Fibroblast of villous mesenchyme (primary cell): ENCODE measurements at regions not wholly inside any gene's neighbourhood (a gene's known extent, or its start where the extent isn't known, plus 50 kb on each side); places are given as distances from the start of the nearest gene placed in this dataset.
"Not testable (repeated sequence)": the region's sequence is repeated elsewhere in the genome, so short reads cannot be mapped to it uniquely, and the experiment has no call there.

Experiments
- DNase-seq: peaks from one replicate; pipeline ENCODE4 v3.0.0-alpha.2; 2010; ENCODE audit warnings: low read depth
- H3K4me3 ChIP-seq: 2 replicates; pipeline ENCODE4 v1.5.1; 2011; ENCODE audit warnings: low read depth, mild to moderate bottlenecking, low read length
- CTCF ChIP-seq: IDR thresholded peaks from 2 replicates; pipeline ENCODE4 v1.5.1; 2012; ENCODE audit warnings: low read depth, mild to moderate bottlenecking, low read length; ENCODE audit not compliant: insufficient read depth

DNA sequence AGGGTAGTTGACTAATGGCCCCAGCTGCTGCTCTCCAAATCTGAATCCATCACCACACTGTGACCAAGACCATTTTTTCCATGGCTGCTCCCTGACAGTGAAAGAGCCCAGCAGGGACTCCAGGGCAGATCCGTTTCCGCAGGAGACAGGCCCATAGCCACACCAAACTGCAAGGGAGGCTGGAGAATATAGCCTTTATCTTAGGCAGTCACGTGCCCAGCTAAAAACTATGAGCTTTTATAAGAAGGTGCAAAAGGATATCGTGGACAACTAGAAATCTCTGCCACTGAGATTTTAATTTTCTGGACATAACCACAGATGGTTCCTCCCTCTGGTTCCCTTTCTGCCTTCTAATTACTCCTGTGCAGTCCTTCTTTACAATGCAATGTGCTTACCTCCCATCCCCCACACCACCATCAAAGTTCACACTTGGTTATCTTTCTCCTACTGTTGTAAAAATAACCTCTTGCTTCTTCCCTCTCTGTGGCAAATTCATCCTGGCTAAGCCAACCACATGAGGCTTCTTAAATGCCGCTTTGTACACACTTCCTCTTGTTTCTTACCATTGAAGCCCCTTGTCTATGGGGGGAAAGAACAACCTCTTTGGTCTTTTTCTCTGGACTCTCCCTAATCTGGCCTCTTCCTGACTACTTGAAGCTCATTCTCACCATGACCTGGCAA lies 233.7 kb downstream of the SHQ1 start:
- H3K4me3 ChIP-seq, result no peak overlapping the region
- no peak for TF ChIP-seq CTCF
- no peak for DNase-seq

DNA sequence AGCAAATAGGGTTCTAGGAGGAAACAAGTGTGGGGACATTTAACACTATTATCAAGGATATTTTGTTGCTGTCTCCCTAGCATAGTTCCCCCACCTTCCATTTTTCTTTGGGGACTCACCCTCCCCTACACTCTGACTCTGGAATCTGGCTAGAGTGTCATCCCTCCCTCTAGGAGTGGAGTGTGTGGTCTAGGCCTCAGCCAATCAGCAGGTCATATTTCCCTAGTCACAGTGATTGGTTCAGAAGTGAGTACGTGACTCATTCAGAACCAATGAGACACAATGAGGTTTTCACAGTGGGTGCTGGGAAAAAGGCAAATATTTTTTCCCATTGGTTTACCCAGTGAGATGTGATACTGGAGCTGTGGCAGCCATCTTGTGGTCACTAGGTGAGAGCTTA lies 234.4 kb downstream of the SHQ1 start:
- no peak overlapping the region for H3K4me3 ChIP-seq
- no peak for TF ChIP-seq CTCF
- no peak for DNase-seq

DNA sequence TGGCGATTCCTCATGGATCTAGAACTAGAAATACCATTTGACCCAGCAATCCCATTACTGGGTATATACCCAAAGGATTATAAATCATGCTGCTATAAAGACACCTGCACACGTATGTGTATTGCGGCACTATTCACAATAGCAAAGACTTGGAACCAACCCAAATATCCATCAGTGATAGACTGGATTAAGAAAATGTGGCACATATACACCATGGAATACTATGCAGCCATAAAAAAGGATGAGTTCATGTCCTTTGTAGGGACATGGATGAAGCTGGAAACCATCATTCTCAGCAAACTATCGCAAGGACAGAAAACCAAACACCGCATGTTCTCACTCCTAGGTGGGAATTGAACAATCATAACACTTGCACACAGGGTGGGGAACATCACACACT lies 239.1 kb downstream of the SHQ1 start:
- not testable (repeated sequence) for H3K4me3 ChIP-seq, DNase-seq

DNA sequence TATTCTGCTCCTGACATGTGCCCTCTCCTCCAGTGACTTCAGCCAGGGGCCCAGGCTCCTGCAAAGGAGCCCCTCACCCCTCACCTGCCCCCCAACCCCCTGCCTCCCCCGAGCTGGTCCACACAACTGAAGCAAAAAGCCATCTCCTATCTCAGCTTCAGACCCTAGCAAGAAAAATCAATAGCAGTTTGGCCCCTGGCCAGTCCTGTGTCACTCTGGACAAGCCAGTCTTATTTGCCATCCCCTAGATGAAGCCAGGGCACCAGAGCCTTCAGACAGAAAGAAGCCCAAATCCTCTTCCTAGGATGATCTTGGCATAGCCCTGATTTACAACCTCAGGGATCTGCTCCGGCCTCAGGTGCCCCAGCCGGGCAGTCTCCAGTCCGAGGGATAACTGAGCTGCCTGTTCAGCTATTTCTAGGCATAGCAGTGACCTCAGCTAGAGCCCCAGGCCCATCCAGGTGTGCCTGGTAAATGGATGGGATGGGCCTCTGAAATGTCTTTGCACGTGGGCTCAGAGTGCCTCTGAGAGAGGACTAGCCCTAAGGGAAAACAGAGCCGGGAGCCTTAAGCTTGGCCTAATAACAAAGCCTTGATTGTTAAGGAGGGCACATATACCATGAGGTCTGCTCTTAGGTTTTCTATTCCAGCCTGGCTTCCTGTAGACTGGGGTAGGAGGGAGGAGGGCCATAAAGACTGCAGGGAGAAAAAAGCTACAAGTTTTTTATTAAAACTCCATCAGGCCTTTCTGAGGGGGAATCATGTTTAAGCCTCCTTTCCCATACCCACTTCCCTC lies 242.0 kb downstream of the SHQ1 start:
- no peak for TF ChIP-seq CTCF
- no peak overlapping the region for H3K4me3 ChIP-seq

GRCh38 chr3:72604328-72604727 lies 243.9 kb downstream of the SHQ1 start:
- DNase-seq, result peak; percentile 10
- TF ChIP-seq CTCF, result no peak
- H3K4me3 ChIP-seq, result no peak overlapping the region

More for the DNA sequence above, 242.0 kb downstream of the SHQ1 start:
- no peak for DNase-seq

- DNase-seq, result peak; percentile 14
- no peak for TF ChIP-seq CTCF
- no peak overlapping the region for H3K4me3 ChIP-seq
These were observed 246.1 kb downstream of the SHQ1 start for GRCh38 chr3:72601983-72602750.

- peak; percentile 3 for DNase-seq
- no peak overlapping the region for H3K4me3 ChIP-seq
- no peak for TF ChIP-seq CTCF
These were observed 247.2 kb downstream of the SHQ1 start for GRCh38 chr3:72601060-72601459.
